ENCODE measurements at regions not wholly inside any gene's neighbourhood (a gene's known extent, or its start where the extent isn't known, plus 50 kb on each side); places are given as distances from the start of the nearest gene placed in this dataset.

GRCh38 chr4:115418635-115419396, 305.4 kb upstream of the NDST4 start:
- no peaks in the 10 kb centered on the region for H3K9me3 ChIP-seq (replicated peaks; ENCODE audit: insufficient read depth, low read length)
- H3K9ac ChIP-seq (ENCODE audit: low read length): no peak overlapping the region
- no peak for TF ChIP-seq EZH2 (optimal IDR thresholded peaks at IDR 0.05; ENCODE audit: low read depth, low read length)
- no peak for DNase-seq
- H3K79me2 ChIP-seq (ENCODE audit: low read length): no peaks in the 10 kb centered on the region
- H3K27ac ChIP-seq (ENCODE audit: low read length): no peak overlapping the region
- no peak overlapping the region for H2AFZ ChIP-seq (ENCODE audit: low read length)
- H3K36me3 ChIP-seq (replicated peaks; ENCODE audit: insufficient read depth, low read length): no peaks in the 10 kb centered on the region
- H4K20me1 ChIP-seq (ENCODE audit: insufficient read depth, low read length): no peaks in the 10 kb centered on the region
- H3K4me2 ChIP-seq (ENCODE audit: low read depth, low read length): no peak overlapping the region
- no peaks in the 10 kb centered on the region for H3K27me3 ChIP-seq (replicated peaks; ENCODE audit: insufficient read depth, low read length)
- H3F3A ChIP-seq (ENCODE audit: insufficient read depth, low read length): no peaks in the 10 kb centered on the region
- H3K9me2 ChIP-seq (replicated peaks; ENCODE audit: insufficient read depth, low read length): no peaks in the 10 kb centered on the region
- H3K4me1 ChIP-seq (ENCODE audit: low read length): no peaks in the 10 kb centered on the region
- H3K4me3 ChIP-seq (ENCODE audit: low read length): no peak overlapping the region

GRCh38 chr4:115396034-115396433, 282.6 kb upstream of the NDST4 start:
- no peaks in the 10 kb centered on the region for H3K4me1 ChIP-seq (ENCODE audit: low read length)
- no peaks in the 10 kb centered on the region for H3K36me3 ChIP-seq (replicated peaks; ENCODE audit: insufficient read depth, low read length)
- no peaks in the 10 kb centered on the region for H3K9me2 ChIP-seq (replicated peaks; ENCODE audit: insufficient read depth, low read length)
- no peaks in the 10 kb centered on the region for H3F3A ChIP-seq (ENCODE audit: insufficient read depth, low read length)
- no peak overlapping the region for H3K4me2 ChIP-seq (ENCODE audit: low read depth, low read length)
- no peaks in the 10 kb centered on the region for H3K9me3 ChIP-seq (replicated peaks; ENCODE audit: insufficient read depth, low read length)
- no peak overlapping the region for H3K9ac ChIP-seq (ENCODE audit: low read length)
- no peak overlapping the region for H2AFZ ChIP-seq (ENCODE audit: low read length)
- no peaks in the 10 kb centered on the region for H3K79me2 ChIP-seq (ENCODE audit: low read length)
- H3K4me3 ChIP-seq (ENCODE audit: low read length): no peak overlapping the region
- H3K27me3 ChIP-seq (replicated peaks; ENCODE audit: insufficient read depth, low read length): no peaks in the 10 kb centered on the region
- no peak for TF ChIP-seq EZH2 (optimal IDR thresholded peaks at IDR 0.05; ENCODE audit: low read depth, low read length)
- TF ChIP-seq EZH2phosphoT487 (IDR thresholded peaks at IDR 0.05; ENCODE audit: low read length): no peak
- no peak for TF ChIP-seq CTCF (IDR thresholded peaks at IDR 0.05; ENCODE audit: low read length)
- H3K27ac ChIP-seq (ENCODE audit: low read length): no peak overlapping the region
- H4K20me1 ChIP-seq (ENCODE audit: insufficient read depth, low read length): no peaks in the 10 kb centered on the region
- DNase-seq: no peak

- TF ChIP-seq EZH2 (optimal IDR thresholded peaks at IDR 0.05; ENCODE audit: low read depth, low read length) (no peak), CTCF (IDR thresholded peaks at IDR 0.05; ENCODE audit: low read length) (no peak), EZH2phosphoT487 (IDR thresholded peaks at IDR 0.05; ENCODE audit: low read length) (no peak)
- Histone ChIP-seq H3K4me2 (ENCODE audit: low read depth, low read length) (no peak overlapping the region), H3K4me1 (ENCODE audit: low read length) (no peaks in the 10 kb centered on the region), H3K9me2 (replicated peaks; ENCODE audit: insufficient read depth, low read length) (no peaks in the 10 kb centered on the region), H3K9ac (ENCODE audit: low read length) (no peak overlapping the region), H2AFZ (ENCODE audit: low read length) (no peak overlapping the region), H3K4me3 (ENCODE audit: low read length) (no peak overlapping the region), H3K27me3 (replicated peaks; ENCODE audit: insufficient read depth, low read length) (no peaks in the 10 kb centered on the region), H3K79me2 (ENCODE audit: low read length) (no peaks in the 10 kb centered on the region), H4K20me1 (ENCODE audit: insufficient read depth, low read length) (no peaks in the 10 kb centered on the region), H3K9me3 (replicated peaks; ENCODE audit: insufficient read depth, low read length) (no peaks in the 10 kb centered on the region), H3K36me3 (replicated peaks; ENCODE audit: insufficient read depth, low read length) (no peaks in the 10 kb centered on the region), H3F3A (ENCODE audit: insufficient read depth, low read length) (no peaks in the 10 kb centered on the region), H3K27ac (ENCODE audit: low read length) (no peak overlapping the region)
- no peak for DNase-seq
Observed at GRCh38 chr4:115376866-115377265, 263.4 kb upstream of the NDST4 start.

- no peak for DNase-seq
- H3K9me2 ChIP-seq (replicated peaks; ENCODE audit: insufficient read depth, low read length): no peaks in the 10 kb centered on the region
- no peaks in the 10 kb centered on the region for H3K27me3 ChIP-seq (replicated peaks; ENCODE audit: insufficient read depth, low read length)
- no peak overlapping the region for H3K9ac ChIP-seq (ENCODE audit: low read length)
- no peaks in the 10 kb centered on the region for H3K36me3 ChIP-seq (replicated peaks; ENCODE audit: insufficient read depth, low read length)
- H3K79me2 ChIP-seq (ENCODE audit: low read length): no peaks in the 10 kb centered on the region
- no peak overlapping the region for H3K4me3 ChIP-seq (ENCODE audit: low read length)
- H3K4me2 ChIP-seq (ENCODE audit: low read depth, low read length): no peak overlapping the region
- no peaks in the 10 kb centered on the region for H3F3A ChIP-seq (ENCODE audit: insufficient read depth, low read length)
- H3K9me3 ChIP-seq (replicated peaks; ENCODE audit: insufficient read depth, low read length): no peaks in the 10 kb centered on the region
- no peaks in the 10 kb centered on the region for H4K20me1 ChIP-seq (ENCODE audit: insufficient read depth, low read length)
- H2AFZ ChIP-seq (ENCODE audit: low read length): no peak overlapping the region
- no peaks in the 10 kb centered on the region for H3K4me1 ChIP-seq (ENCODE audit: low read length)
- H3K27ac ChIP-seq (ENCODE audit: low read length): no peak overlapping the region
- TF ChIP-seq EZH2 (optimal IDR thresholded peaks at IDR 0.05; ENCODE audit: low read depth, low read length): no peak
- no peak for TF ChIP-seq CTCF (IDR thresholded peaks at IDR 0.05; ENCODE audit: low read length)
- TF ChIP-seq EZH2phosphoT487 (IDR thresholded peaks at IDR 0.05; ENCODE audit: low read length): no peak
Observed at GRCh38 chr4:115374621-115375020, 261.2 kb upstream of the NDST4 start.

Measured in MM.1S (cell line).